ENCODE measurements at regions not wholly inside any gene's neighbourhood (a gene's known extent, or its start where the extent isn't known, plus 50 kb on each side); places are given as distances from the start of the nearest gene placed in this dataset.

- no peak for TF ChIP-seq EZH2 (optimal IDR thresholded peaks at IDR 0.05; ENCODE audit: low read depth, low read length)
- no peak for TF ChIP-seq CTCF (IDR thresholded peaks at IDR 0.05; ENCODE audit: low read length)
- no peak for TF ChIP-seq EZH2phosphoT487 (IDR thresholded peaks at IDR 0.05; ENCODE audit: low read length)
Measured at GRCh38 chr12:89160716-89161123, 191.6 kb downstream of the DUSP6 start.

Data from MM.1S (cell line).